HCT116 (cell line): ENCODE measurements at regions not wholly inside any gene's neighbourhood (a gene's known extent, or its start where the extent isn't known, plus 50 kb on each side); places are given as distances from the start of the nearest gene placed in this dataset.

ENCODE experiments used
- ATAC-seq: fragments of 200-7000 bp; cut with Tn5 transposase; 2 replicates; pipeline ENCODE4 v1.9.1; 2020; ENCODE audit warnings: mild to moderate bottlenecking, moderate library complexity
- BruUV-seq: library from RNA; stranded (reverse); fragments of 400-500 nt; replicated peaks from 2 replicates; lab custom pipeline; 2021; lab: Mats Ljungman, UMichigan
- CTCF ChIA-PET: fragments of 300-600 bp; sonication (Branson Sonifier 250); formaldehyde crosslinking; loops from one replicate; lab custom pipeline; 2021; ENCODE audit warnings: antibody characterized with exemption; lab: Charles Lee
- POLR2A ChIA-PET: fragments of 300-600, 350-600 bp; sonication (Branson Sonifier 250); formaldehyde crosslinking; loops from one replicate; lab custom pipeline; 2021; ENCODE audit warnings: antibody characterized with exemption; lab: Charles Lee
- RAD21 ChIA-PET, 2 experiments: fragments of 300-600 bp; sonication (Branson Sonifier 250); formaldehyde crosslinking; loops; one replicate each; lab custom pipeline; 2023; ENCODE audit warnings: low total read pairs in 2 of 2; ENCODE audit not compliant: uncharacterized antibody in 2 of 2, unreplicated experiment in 2 of 2, low non-redundant PET in 1 of 2; lab: Charles Lee
- DNase-seq: peaks from one replicate; pipeline ENCODE4 v3.0.0-alpha.2; 2010; ENCODE audit warnings: low read depth, low spot score
- H2AFZ ChIP-seq: fragments of 200-600 bp; shearing (Covaris generic), sonication (generic); 2 replicates; pipeline ENCODE4 v1.6.1; 2017; ENCODE audit warnings: low read depth, mixed run types, mixed read lengths, antibody characterized with exemption, low read length; ENCODE audit not compliant: poor library complexity, severe bottlenecking
- H3K27ac ChIP-seq: 2 replicates; pipeline ENCODE4 v1.5.1; 2012; ENCODE audit warnings: low read depth, low read length
- H3K27me3 ChIP-seq: fragments of 200-600 bp; sonication (generic); 2 replicates; pipeline ENCODE4 v1.6.1; 2016; ENCODE audit warnings: mixed run types, low read length, mixed read lengths; ENCODE audit not compliant: insufficient read depth
- H3K36me3 ChIP-seq, 2 experiments: fragments of 200-500 bp in 1 of 2; fragments of 200-600 bp in 1 of 2; sonication (Bioruptor generic) in 1 of 2; sonication (generic) in 1 of 2; 2 replicates each; pipeline versions ENCODE4 v1.5.1 to v1.6.1; 2014 to 2016; ENCODE audit warnings: low read length in 2 of 2, inconsistent platforms in 1 of 2, mixed read lengths in 1 of 2, mixed run types in 1 of 2; ENCODE audit not compliant: insufficient read depth in 2 of 2, control insufficient read depth in 1 of 2
- H3K4me1 ChIP-seq, 2 experiments: fragments of 200-600 bp in 1 of 2; sonication (generic) in 1 of 2; 2 replicates each; pipeline versions ENCODE4 v1.5.1 to v1.6.1; 2012 to 2017; ENCODE audit warnings: low read length in 2 of 2, inconsistent platforms in 1 of 2, mild to moderate bottlenecking in 1 of 2, mixed read lengths in 1 of 2, mixed run types in 1 of 2, moderate library complexity in 1 of 2; ENCODE audit not compliant: insufficient read depth in 2 of 2, control insufficient read depth in 1 of 2
- H3K4me2 ChIP-seq: fragments of 200-600 bp; sonication (generic); 2 replicates; pipeline ENCODE4 v1.6.1; 2017; ENCODE audit warnings: mixed run types, low read length, mixed read lengths
- H3K4me3 ChIP-seq, 2 experiments: fragments of 200-600 bp in 1 of 2; sonication (generic) in 1 of 2; replicated peaks in 1 of 2; 2 replicates each; pipeline ENCODE4 v1.5.1; 2011 to 2016; ENCODE audit warnings: low read length in 2 of 2, control low read depth in 1 of 2, low read depth in 1 of 2, mild to moderate bottlenecking in 1 of 2, mixed read lengths in 1 of 2, mixed run types in 1 of 2
- H3K79me2 ChIP-seq: fragments of 200-600 bp; sonication (generic); 2 replicates; pipeline ENCODE4 v1.6.1; 2017; ENCODE audit warnings: mild to moderate bottlenecking, mixed run types, low read length, moderate library complexity, mixed read lengths; ENCODE audit not compliant: insufficient read depth
- H3K9ac ChIP-seq: fragments of 200-600 bp; sonication (generic); 2 replicates; pipeline ENCODE4 v1.6.1; 2016; ENCODE audit warnings: low read length, mixed read lengths
- H3K9me2 ChIP-seq: fragments of 200-600 bp; sonication (generic), shearing (Covaris generic); 2 replicates; pipeline ENCODE4 v1.6.1; 2017; ENCODE audit warnings: mixed run types, mild to moderate bottlenecking, moderate library complexity; ENCODE audit not compliant: insufficient read depth
- H3K9me3 ChIP-seq, 2 experiments: fragments of 200-500 bp in 1 of 2; fragments of 200-600 bp in 1 of 2; sonication (Bioruptor generic) in 1 of 2; sonication (generic) in 1 of 2; 2 replicates each; pipeline ENCODE4 v1.6.1; 2014 to 2017; ENCODE audit warnings: low read length in 2 of 2, mixed read lengths in 2 of 2, inconsistent platforms in 1 of 2, low read depth in 1 of 2, mild to moderate bottlenecking in 1 of 2, mixed run types in 1 of 2, moderate library complexity in 1 of 2; ENCODE audit not compliant: control insufficient read depth in 1 of 2, insufficient read depth in 1 of 2
- H4K20me1 ChIP-seq: fragments of 200-600 bp; sonication (generic), shearing (Covaris generic); 2 replicates; pipeline ENCODE4 v1.6.1; 2017; ENCODE audit warnings: mixed run types, mild to moderate bottlenecking, moderate library complexity; ENCODE audit not compliant: insufficient read depth
- ATF3 ChIP-seq: IDR thresholded peaks from 2 replicates; pipeline ENCODE4 v1.6.1; 2012
- CBX3 ChIP-seq: IDR thresholded peaks from 2 replicates; pipeline ENCODE4 v1.6.1; 2012; ENCODE audit warnings: low read depth
- CEBPB ChIP-seq: IDR thresholded peaks from 2 replicates; pipeline ENCODE4 v1.6.1; 2012; ENCODE audit warnings: low read depth
- CTCF ChIP-seq, 3 experiments: fragments of 200-600 bp in 1 of 3; sonication (generic) in 1 of 3; IDR thresholded peaks in 2 of 3; conservative IDR thresholded peaks in 1 of 3; 2 replicates each; pipeline ENCODE4 v1.5.1; 2012 to 2017; ENCODE audit warnings: low read depth in 2 of 3, low read length in 2 of 3, antibody characterized with exemption in 1 of 3, borderline replicate concordance in 1 of 3, control low read depth in 1 of 3, mild to moderate bottlenecking in 1 of 3, mixed read lengths in 1 of 3, mixed run types in 1 of 3, moderate library complexity in 1 of 3; ENCODE audit not compliant: insufficient read depth in 1 of 3
- EGR1 ChIP-seq: IDR thresholded peaks from 2 replicates; pipeline ENCODE4 v1.6.1; 2012; ENCODE audit warnings: low read depth
- EZH2 ChIP-seq: fragments of 200-600 bp; sonication (generic); IDR thresholded peaks from 2 replicates; pipeline ENCODE4 v1.6.1; 2017; ENCODE audit warnings: antibody characterized with exemption, mixed run types
- EZH2phosphoT487 ChIP-seq: fragments of 200-600 bp; IDR thresholded peaks from 2 replicates; pipeline ENCODE4 v1.6.1; 2018; ENCODE audit warnings: antibody characterized with exemption, borderline replicate concordance
- FOSL1 ChIP-seq: IDR thresholded peaks from 2 replicates; pipeline ENCODE4 v1.6.1; 2012; ENCODE audit warnings: low read depth
- JUND ChIP-seq: IDR thresholded peaks from 2 replicates; pipeline ENCODE4 v1.6.1; 2012
- MAX ChIP-seq: IDR thresholded peaks from 2 replicates; pipeline ENCODE4 v1.6.1; 2012
- POLR2AphosphoS5 ChIP-seq: IDR thresholded peaks from 2 replicates; pipeline ENCODE4 v1.6.1; 2011; ENCODE audit warnings: mild to moderate bottlenecking, low read depth, low read length, moderate library complexity
- RAD21 ChIP-seq: IDR thresholded peaks from 2 replicates; pipeline ENCODE4 v1.6.1; 2012; ENCODE audit warnings: low read depth, mild to moderate bottlenecking
- SP1 ChIP-seq: IDR thresholded peaks from 2 replicates; pipeline ENCODE4 v1.6.1; 2012; ENCODE audit warnings: low read depth
- TCF7L2 ChIP-seq: IDR thresholded peaks from 2 replicates; pipeline ENCODE4 v1.7.0; 2011; ENCODE audit warnings: borderline replicate concordance, inconsistent platforms; ENCODE audit not compliant: insufficient read depth, insufficient read length; ENCODE audit errors: extremely low read depth
- YY1 ChIP-seq: IDR thresholded peaks from 2 replicates; pipeline ENCODE4 v1.6.1; 2011; ENCODE audit warnings: low read length, low read depth, moderate library complexity, mild to moderate bottlenecking; ENCODE audit not compliant: insufficient replicate concordance; ENCODE audit errors: extremely low read depth
- ZBTB33 ChIP-seq: IDR thresholded peaks from 2 replicates; pipeline ENCODE4 v1.6.1; 2011; ENCODE audit warnings: mild to moderate bottlenecking, low read length, moderate library complexity; ENCODE audit not compliant: insufficient replicate concordance; ENCODE audit errors: extremely low read depth
- ZFX ChIP-seq: fragments of 450-650 bp; IDR thresholded peaks from 2 replicates; pipeline ENCODE4 v1.6.1; 2017
- intact Hi-C: fragments of 100-400 bp; cut with micrococcal nuclease; formaldehyde crosslinking; loops from 2 replicates; pipeline ENCODE4 v1.10.0; 2022

GRCh38 chr5:168086104-168086610 lies 205.3 kb upstream of the WWC1 start (continued):
- TF ChIP-seq ZBTB33, result no peak

GRCh38 chr5:168086746-168087145 lies 204.7 kb upstream of the WWC1 start:
- no peaks in the 10 kb centered on the region for H4K20me1 ChIP-seq
- CTCF ChIA-PET, result no interaction called here
- POLR2A ChIA-PET, result no interaction called here
- BruUV-seq, result no TSS peak
- H3K4me1 ChIP-seq, result no peaks in the 10 kb centered on the region
- no peak overlapping the region for H3K9ac ChIP-seq
- H3K27ac ChIP-seq, result no peak overlapping the region
- H3K4me3 ChIP-seq, result no peak overlapping the region
- intact Hi-C loops, result no loop called here
- H2AFZ ChIP-seq, result no peak overlapping the region
- no peaks in the 10 kb centered on the region for H3K9me3 ChIP-seq
- H3K36me3 ChIP-seq, result no peaks in the 10 kb centered on the region
- RAD21 ChIA-PET, result no interaction called here
- no peaks in the 10 kb centered on the region for H3K9me2 ChIP-seq
- no peak for TF ChIP-seq EGR1
- TF ChIP-seq ATF3, result no peak
- no peak for TF ChIP-seq YY1
- TF ChIP-seq CEBPB, result no peak
- no peak for TF ChIP-seq CTCF (IDR thresholded peaks at IDR 0.05 in 2 of 3, conservative IDR thresholded peaks at IDR 0.05 in 1 of 3; ENCODE audit: borderline replicate concordance in 1 of 3, insufficient read depth in 1 of 3, low read depth in 2 of 3, low read length in 2 of 3)
- no peak for TF ChIP-seq TCF7L2
- no peak for TF ChIP-seq POLR2AphosphoS5
- TF ChIP-seq ZFX, result no peak
- TF ChIP-seq FOSL1, result no peak
- no peak for TF ChIP-seq ZBTB33
- TF ChIP-seq CBX3, result no peak
- TF ChIP-seq RAD21, result no peak
- TF ChIP-seq JUND, result no peak
- no peak for TF ChIP-seq EZH2
- TF ChIP-seq MAX, result no peak
- TF ChIP-seq EZH2phosphoT487, result no peak
- no peak for TF ChIP-seq SP1
- TF ChIP-seq, all 23 proteins: peak for 0
- peak; percentile 42 for ATAC-seq
- H3K79me2 ChIP-seq, result no peaks in the 10 kb centered on the region
- no peak for DNase-seq
- H3K4me2 ChIP-seq, result no peak overlapping the region
- H3K27me3 ChIP-seq, result peaks cover 22% of the 10 kb centered on the region; the same call in 1 of the 2 replicates
